Cardiac muscle cell (in vitro differentiated cells and primary cell): ENCODE measurements at regions not wholly inside any gene's neighbourhood (a gene's known extent, or its start where the extent isn't known, plus 50 kb on each side); places are given as distances from the start of the nearest gene placed in this dataset.

Source experiments
- DNase-seq, 2 donors: peaks; one replicate each; pipeline versions ENCODE4 v3.0.0 to v3.0.0-alpha.2; 2010 to 2017; ENCODE audit warnings: low read depth in 1 of 2, low spot score in 1 of 2
- H3K27ac ChIP-seq: fragments of 200-600 bp; sonication (generic); 2 replicates; pipeline ENCODE4 v1.5.1; 2016
- H3K27me3 ChIP-seq: fragments of 200-600 bp; sonication (generic); 2 replicates; pipeline ENCODE4 v1.6.0; 2016; ENCODE audit warnings: control low read depth
- H3K36me3 ChIP-seq: fragments of 200-600 bp; sonication (generic); 2 replicates; pipeline ENCODE4 v1.5.1; 2016; ENCODE audit warnings: control low read depth
- H3K4me1 ChIP-seq: fragments of 200-600 bp; sonication (generic); 2 replicates; pipeline ENCODE4 v1.8.1; 2017; ENCODE audit warnings: low read depth, mild to moderate bottlenecking, mixed run types
- H3K4me3 ChIP-seq: fragments of 200-600 bp; sonication (generic); 2 replicates; pipeline ENCODE4 v1.5.1; 2016; ENCODE audit warnings: mild to moderate bottlenecking
- H3K9me3 ChIP-seq: fragments of 200-600 bp; sonication (generic); 2 replicates; pipeline ENCODE4 v1.5.1; 2017; ENCODE audit warnings: low read depth, mild to moderate bottlenecking, control low read depth
- TF ChIP-seq, protein P1 (sequence below): IDR thresholded peaks from 2 replicates; pipeline ENCODE4 v1.5.1; 2012; ENCODE audit warnings: low read depth, mild to moderate bottlenecking, low read length

- Histone ChIP-seq H3K36me3 (no peaks in the 10 kb centered on the region), H3K4me3 (no peak overlapping the region), H3K27ac (no peak overlapping the region), H3K9me3 (no peaks in the 10 kb centered on the region), H3K27me3 (no peaks in the 10 kb centered on the region), H3K4me1 (no peaks in the 10 kb centered on the region)
- peak in 1 of 2 donors; percentile 20 for DNase-seq
- TF ChIP-seq, protein P1, sequence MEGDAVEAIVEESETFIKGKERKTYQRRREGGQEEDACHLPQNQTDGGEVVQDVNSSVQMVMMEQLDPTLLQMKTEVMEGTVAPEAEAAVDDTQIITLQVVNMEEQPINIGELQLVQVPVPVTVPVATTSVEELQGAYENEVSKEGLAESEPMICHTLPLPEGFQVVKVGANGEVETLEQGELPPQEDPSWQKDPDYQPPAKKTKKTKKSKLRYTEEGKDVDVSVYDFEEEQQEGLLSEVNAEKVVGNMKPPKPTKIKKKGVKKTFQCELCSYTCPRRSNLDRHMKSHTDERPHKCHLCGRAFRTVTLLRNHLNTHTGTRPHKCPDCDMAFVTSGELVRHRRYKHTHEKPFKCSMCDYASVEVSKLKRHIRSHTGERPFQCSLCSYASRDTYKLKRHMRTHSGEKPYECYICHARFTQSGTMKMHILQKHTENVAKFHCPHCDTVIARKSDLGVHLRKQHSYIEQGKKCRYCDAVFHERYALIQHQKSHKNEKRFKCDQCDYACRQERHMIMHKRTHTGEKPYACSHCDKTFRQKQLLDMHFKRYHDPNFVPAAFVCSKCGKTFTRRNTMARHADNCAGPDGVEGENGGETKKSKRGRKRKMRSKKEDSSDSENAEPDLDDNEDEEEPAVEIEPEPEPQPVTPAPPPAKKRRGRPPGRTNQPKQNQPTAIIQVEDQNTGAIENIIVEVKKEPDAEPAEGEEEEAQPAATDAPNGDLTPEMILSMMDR = no peak
Observed at GRCh38 chr4:110275871-110276270, 77.5 kb upstream of the ELOVL6 start.

DNA sequence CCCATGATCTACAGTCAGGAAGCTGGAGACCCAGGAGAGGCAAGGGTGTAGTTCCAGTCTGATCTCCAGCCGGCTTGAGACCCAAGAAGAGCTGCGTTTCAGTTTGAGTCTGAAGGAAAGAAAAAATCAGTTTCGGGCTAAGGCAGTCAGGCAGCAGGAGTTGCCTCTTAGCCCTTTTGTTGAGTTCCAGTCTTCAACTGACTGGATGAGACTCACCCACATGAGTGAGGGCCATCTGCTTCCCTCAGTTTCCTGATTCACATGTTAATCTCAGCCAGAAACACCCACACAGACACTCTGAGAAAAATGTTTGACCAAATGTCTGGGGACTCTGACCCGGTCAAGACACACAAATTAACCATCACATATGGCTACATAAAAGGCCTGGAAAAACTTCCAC, 73.6 kb upstream of the ELOVL6 start:
- DNase-seq = no peak
- Histone ChIP-seq H3K4me3 (no peak overlapping the region), H3K36me3 (no peaks in the 10 kb centered on the region), H3K27me3 (no peaks in the 10 kb centered on the region), H3K27ac (no peak overlapping the region), H3K9me3 (no peaks in the 10 kb centered on the region), H3K4me1 (no peaks in the 10 kb centered on the region)
- TF ChIP-seq, protein P1 = no peak

GRCh38 chr4:110270492-110271197, 72.2 kb upstream of the ELOVL6 start:
- Histone ChIP-seq H3K4me1 (no peaks in the 10 kb centered on the region), H3K27me3 (no peaks in the 10 kb centered on the region), H3K36me3 (no peaks in the 10 kb centered on the region), H3K9me3 (no peaks in the 10 kb centered on the region), H3K27ac (no peak overlapping the region), H3K4me3 (no peak overlapping the region)
- TF ChIP-seq, protein P1 = no peak
- DNase-seq = peak in 1 of 2 donors; percentile 56

DNA sequence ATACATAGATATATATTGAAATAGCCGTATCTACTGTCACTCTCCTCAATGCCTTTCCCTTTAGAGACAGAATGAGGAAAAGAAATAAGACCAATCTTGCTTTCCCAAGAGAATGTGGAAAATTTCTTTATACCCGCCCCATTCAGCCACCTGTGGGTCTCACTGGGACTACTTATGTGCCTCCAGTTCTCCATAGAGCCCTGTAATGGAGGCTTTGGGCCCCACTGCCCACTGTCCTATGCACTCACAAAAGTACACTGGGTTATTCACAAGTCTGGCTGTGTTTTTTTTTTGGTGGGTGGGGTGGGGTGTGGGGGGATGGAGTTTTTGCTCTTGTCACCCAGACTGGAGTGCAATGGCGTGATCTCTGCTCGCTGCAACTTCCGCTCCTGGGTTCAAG, 70.4 kb upstream of the ELOVL6 start:
- H3K27ac ChIP-seq = no peak overlapping the region
- TF ChIP-seq, protein P1 = no peak
- no peaks in the 10 kb centered on the region for H3K27me3 ChIP-seq
- DNase-seq = no peak
- H3K9me3 ChIP-seq = no peaks in the 10 kb centered on the region
- no peaks in the 10 kb centered on the region for H3K36me3 ChIP-seq
- H3K4me1 ChIP-seq = no peaks in the 10 kb centered on the region
- no peak overlapping the region for H3K4me3 ChIP-seq

- TF ChIP-seq, protein P1 = no peak
- H3K4me1 ChIP-seq = no peaks in the 10 kb centered on the region
- H3K27ac ChIP-seq = no peak overlapping the region
- H3K27me3 ChIP-seq = no peaks in the 10 kb centered on the region
- DNase-seq = no peak
- no peaks in the 10 kb centered on the region for H3K36me3 ChIP-seq
- no peak overlapping the region for H3K4me3 ChIP-seq
- no peaks in the 10 kb centered on the region for H3K9me3 ChIP-seq
Observed at GRCh38 chr4:110268352-110268751, 69.9 kb upstream of the ELOVL6 start.
